Ishikawa (cell line): ENCODE measurements at regions not wholly inside any gene's neighbourhood (a gene's known extent, or its start where the extent isn't known, plus 50 kb on each side); places are given as distances from the start of the nearest gene placed in this dataset.

Experiments
- CEBPB ChIP-seq: IDR thresholded peaks from 2 replicates; pipeline ENCODE4 v1.6.1; 2012
- CREB1 ChIP-seq: IDR thresholded peaks from 2 replicates; pipeline ENCODE4 v1.6.1; 2012; ENCODE audit warnings: low read depth
- EGR1 ChIP-seq: IDR thresholded peaks from 2 replicates; pipeline ENCODE4 v1.6.1; 2012
- EP300 ChIP-seq: IDR thresholded peaks from 2 replicates; pipeline ENCODE4 v1.6.1; 2012; ENCODE audit warnings: borderline replicate concordance
- FOXM1 ChIP-seq: IDR thresholded peaks from 2 replicates; pipeline ENCODE4 v1.6.1; 2012; ENCODE audit warnings: low read depth, borderline replicate concordance
- NFIC ChIP-seq: IDR thresholded peaks from 2 replicates; pipeline ENCODE4 v1.6.1; 2012
- RAD21 ChIP-seq: IDR thresholded peaks from 2 replicates; pipeline ENCODE4 v1.6.1; 2012; ENCODE audit warnings: low read depth
- TAF1 ChIP-seq: IDR thresholded peaks from 2 replicates; pipeline ENCODE4 v1.6.1; 2012; ENCODE audit warnings: low read depth, mild to moderate bottlenecking
- TCF12 ChIP-seq: IDR thresholded peaks from 2 replicates; pipeline ENCODE4 v1.6.1; 2012; ENCODE audit warnings: low read depth
- TEAD4 ChIP-seq: IDR thresholded peaks from 2 replicates; pipeline ENCODE4 v1.6.1; 2012
- YY1 ChIP-seq: IDR thresholded peaks from 2 replicates; pipeline ENCODE4 v1.6.1; 2012; ENCODE audit warnings: low read depth
- ZBTB7A ChIP-seq: IDR thresholded peaks from 2 replicates; pipeline ENCODE4 v1.6.1; 2012; ENCODE audit warnings: low read depth
- TF ChIP-seq, protein P1 (sequence below): IDR thresholded peaks from 2 replicates; pipeline ENCODE4 v1.6.1; 2012; ENCODE audit warnings: low read depth, mild to moderate bottlenecking
- TF ChIP-seq, protein P2 (sequence below): IDR thresholded peaks from 2 replicates; pipeline ENCODE4 v1.6.1; 2012
- TF ChIP-seq, protein P3 (sequence below): IDR thresholded peaks from 2 replicates; pipeline ENCODE4 v1.6.1; 2012

DNA sequence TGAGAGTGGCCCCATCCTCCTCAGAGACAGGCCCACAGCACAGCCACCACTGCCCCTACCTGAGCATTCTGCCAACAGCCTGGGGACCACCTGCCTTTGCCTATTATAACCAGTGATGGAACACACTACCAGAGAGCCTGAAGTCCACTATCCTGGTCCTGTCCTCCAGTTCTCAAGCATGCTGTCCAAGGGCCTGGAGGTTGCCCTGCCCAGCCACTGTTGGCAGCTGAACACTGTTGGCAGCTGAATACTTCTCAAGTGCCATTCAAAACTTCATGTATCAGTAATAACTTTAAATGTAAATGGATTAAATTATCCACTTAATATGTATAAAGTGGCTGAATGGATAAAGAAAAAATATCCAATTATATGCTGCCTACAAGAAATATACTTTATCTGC lies 194.3 kb upstream of the JADE1 start:
- TF ChIP-seq NFIC = no peak
- no peak for TF ChIP-seq EP300
- no peak for TF ChIP-seq EGR1
- TF ChIP-seq TCF12 = no peak
- TF ChIP-seq, protein P1, sequence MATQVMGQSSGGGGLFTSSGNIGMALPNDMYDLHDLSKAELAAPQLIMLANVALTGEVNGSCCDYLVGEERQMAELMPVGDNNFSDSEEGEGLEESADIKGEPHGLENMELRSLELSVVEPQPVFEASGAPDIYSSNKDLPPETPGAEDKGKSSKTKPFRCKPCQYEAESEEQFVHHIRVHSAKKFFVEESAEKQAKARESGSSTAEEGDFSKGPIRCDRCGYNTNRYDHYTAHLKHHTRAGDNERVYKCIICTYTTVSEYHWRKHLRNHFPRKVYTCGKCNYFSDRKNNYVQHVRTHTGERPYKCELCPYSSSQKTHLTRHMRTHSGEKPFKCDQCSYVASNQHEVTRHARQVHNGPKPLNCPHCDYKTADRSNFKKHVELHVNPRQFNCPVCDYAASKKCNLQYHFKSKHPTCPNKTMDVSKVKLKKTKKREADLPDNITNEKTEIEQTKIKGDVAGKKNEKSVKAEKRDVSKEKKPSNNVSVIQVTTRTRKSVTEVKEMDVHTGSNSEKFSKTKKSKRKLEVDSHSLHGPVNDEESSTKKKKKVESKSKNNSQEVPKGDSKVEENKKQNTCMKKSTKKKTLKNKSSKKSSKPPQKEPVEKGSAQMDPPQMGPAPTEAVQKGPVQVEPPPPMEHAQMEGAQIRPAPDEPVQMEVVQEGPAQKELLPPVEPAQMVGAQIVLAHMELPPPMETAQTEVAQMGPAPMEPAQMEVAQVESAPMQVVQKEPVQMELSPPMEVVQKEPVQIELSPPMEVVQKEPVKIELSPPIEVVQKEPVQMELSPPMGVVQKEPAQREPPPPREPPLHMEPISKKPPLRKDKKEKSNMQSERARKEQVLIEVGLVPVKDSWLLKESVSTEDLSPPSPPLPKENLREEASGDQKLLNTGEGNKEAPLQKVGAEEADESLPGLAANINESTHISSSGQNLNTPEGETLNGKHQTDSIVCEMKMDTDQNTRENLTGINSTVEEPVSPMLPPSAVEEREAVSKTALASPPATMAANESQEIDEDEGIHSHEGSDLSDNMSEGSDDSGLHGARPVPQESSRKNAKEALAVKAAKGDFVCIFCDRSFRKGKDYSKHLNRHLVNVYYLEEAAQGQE = no peak
- TF ChIP-seq, protein P2, sequence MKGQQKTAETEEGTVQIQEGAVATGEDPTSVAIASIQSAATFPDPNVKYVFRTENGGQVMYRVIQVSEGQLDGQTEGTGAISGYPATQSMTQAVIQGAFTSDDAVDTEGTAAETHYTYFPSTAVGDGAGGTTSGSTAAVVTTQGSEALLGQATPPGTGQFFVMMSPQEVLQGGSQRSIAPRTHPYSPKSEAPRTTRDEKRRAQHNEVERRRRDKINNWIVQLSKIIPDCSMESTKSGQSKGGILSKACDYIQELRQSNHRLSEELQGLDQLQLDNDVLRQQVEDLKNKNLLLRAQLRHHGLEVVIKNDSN = no peak
- no peak for TF ChIP-seq RAD21
- no peak for TF ChIP-seq YY1
- no peak for TF ChIP-seq FOXM1
- no peak for TF ChIP-seq CREB1
- no peak for TF ChIP-seq CEBPB
- no peak for TF ChIP-seq ZBTB7A
- TF ChIP-seq TAF1 = no peak
- TF ChIP-seq, protein P3, sequence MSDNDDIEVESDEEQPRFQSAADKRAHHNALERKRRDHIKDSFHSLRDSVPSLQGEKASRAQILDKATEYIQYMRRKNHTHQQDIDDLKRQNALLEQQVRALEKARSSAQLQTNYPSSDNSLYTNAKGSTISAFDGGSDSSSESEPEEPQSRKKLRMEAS = no peak
- no peak for TF ChIP-seq TEAD4

DNA sequence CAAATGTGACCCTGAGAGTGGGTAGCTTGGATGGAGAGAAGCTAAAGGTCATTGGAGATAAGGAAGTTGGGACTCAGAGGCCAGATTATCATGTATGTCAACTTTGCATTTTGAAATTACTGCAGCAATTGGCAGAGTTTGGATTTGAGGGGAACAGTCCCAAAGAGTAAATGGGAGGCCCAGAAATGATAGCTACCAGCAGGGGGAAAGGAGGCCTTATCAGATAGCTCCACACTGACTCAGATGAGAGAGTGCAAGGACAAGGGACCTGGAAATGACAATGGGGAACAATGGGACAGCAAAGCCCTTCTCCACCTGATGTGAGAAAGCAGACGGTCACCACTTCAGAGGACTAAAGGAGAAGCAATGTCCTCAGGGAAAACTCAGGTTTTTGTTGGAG lies 201.5 kb upstream of the JADE1 start:
- no peak for TF ChIP-seq YY1
- TF ChIP-seq TEAD4 = no peak
- TF ChIP-seq NFIC = no peak
- no peak for TF ChIP-seq RAD21
- no peak for TF ChIP-seq FOXM1
- TF ChIP-seq, protein P1 = no peak
- no peak for TF ChIP-seq CREB1
- TF ChIP-seq, protein P3 = no peak
- TF ChIP-seq CEBPB = no peak
- no peak for TF ChIP-seq EP300
- TF ChIP-seq ZBTB7A = no peak
- no peak for TF ChIP-seq EGR1
- TF ChIP-seq, protein P2 = no peak
- TF ChIP-seq TCF12 = no peak

DNA sequence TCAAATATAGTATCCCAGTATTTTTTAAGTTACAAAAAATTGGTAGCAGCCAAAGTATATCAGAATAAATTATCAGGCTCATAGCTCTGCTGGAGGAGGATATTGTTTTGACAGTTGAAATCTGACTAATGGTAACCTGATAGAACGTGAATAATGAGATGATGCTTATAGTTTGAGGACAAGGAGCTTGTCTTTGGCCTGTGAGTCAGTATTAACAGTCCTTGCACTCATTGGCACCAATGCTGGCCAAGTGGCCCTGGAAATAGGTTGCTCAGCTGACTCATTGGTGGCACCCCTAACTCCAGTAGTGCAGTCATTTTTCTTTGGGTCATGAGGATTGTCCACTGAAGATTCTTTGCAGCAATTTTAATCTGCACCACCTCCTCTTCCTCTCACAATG lies 203.3 kb upstream of the JADE1 start:
- TF ChIP-seq TAF1 (no peak), YY1 (no peak), EGR1 (no peak)
- TF ChIP-seq, protein P3 = no peak
- TF ChIP-seq, protein P1 = no peak

DNA sequence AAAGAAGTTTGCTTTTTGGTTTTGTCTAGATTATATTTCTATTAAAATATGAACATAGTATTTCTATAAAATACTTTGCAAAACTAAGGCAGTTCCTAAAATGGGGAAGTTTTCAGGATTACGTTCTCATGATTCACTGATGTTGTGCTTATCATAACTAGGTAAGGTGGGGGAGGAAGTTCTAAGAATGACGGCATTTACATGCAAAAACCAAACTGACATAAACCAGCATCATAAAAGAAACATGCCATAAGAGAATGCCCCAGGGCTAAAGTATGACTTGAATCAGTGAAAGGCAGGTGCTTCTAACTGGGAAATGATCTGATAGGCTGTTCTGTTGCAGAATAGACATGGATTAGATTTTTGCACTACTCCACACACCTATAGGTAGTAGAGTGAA lies 204.7 kb upstream of the JADE1 start:
- TF ChIP-seq, protein P1 = no peak
- TF ChIP-seq ZBTB7A = no peak
- TF ChIP-seq EGR1 = no peak
- no peak for TF ChIP-seq TCF12
- TF ChIP-seq, protein P3 = no peak
- TF ChIP-seq TAF1 = no peak
- TF ChIP-seq CEBPB = no peak
- TF ChIP-seq RAD21 = no peak
- TF ChIP-seq, protein P2 = no peak
- no peak for TF ChIP-seq TEAD4
